HG03097 (cell line): ENCODE measurements at regions not wholly inside any gene's neighbourhood (a gene's known extent, or its start where the extent isn't known, plus 50 kb on each side); places are given as distances from the start of the nearest gene placed in this dataset.

Experiments used
- ATAC-seq: cut with Tn5 transposase; IDR thresholded peaks from one replicate; pipeline ENCODE4 v1.9.1; 2021; ENCODE audit not compliant: unreplicated experiment, low FRiP score

GRCh38 chr6:140597181-140597580 is 1222.7 kb upstream of the CITED2 start:
- no peak for ATAC-seq

DNA sequence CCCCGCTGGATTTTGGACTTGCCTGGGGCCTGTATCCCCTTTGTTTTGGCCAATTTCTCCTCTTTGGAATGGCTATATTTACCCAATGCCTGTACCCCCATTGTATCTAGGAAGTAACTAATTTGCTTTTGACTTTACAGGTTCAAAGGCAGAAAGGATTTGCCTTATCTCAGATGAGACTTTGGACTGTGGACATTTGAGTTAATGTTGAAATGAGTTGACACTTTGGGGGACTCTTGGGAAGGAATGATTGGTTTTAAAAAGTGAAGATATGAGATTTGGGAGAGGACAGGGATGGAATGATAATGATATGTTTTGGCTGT is 1220.3 kb upstream of the CITED2 start:
- ATAC-seq, result no peak

GRCh38 chr6:140592877-140593276 is 1218.4 kb upstream of the CITED2 start:
- ATAC-seq, result no peak

DNA sequence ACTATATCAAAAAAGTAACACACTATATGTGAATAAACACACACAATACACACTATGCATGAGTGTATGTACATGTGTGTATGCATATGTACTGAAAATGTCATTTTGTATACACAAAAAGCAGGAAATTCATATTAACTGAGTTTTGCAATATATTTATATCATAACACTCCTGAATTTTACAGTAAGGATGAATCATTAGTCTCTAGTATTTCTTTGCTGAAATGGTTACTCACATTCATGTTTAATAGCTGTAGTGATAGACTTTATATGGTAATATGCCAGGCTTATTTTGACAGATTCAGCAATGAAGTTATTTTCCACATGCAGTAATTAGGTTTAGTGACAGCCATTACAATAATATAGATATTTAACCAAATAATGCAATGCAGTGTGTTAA is 1216.2 kb upstream of the CITED2 start:
- no peak for ATAC-seq

GRCh38 chr6:140586426-140587061 is 1212.1 kb upstream of the CITED2 start:
- ATAC-seq, result peak; percentile 75

GRCh38 chr6:140581601-140582000 is 1207.2 kb upstream of the CITED2 start:
- no peak for ATAC-seq

DNA sequence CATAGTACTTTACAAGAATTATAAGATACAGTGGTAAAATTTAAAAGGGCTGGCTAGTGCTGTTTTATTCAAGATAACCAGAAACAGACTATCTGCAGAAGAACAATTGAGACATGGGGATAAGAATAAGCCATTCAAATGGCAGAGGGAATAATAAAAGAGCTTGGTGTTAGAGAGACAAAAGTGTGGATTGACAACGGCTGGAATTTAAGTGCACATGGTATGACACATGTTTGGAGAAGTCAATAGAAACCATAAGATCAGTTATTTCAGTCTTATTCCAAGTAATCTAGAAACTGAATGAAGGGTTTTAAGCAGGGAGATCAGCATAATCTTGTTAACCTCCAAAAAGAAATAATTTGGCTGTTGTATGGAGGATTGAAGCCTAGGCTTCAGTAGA is 1205.5 kb upstream of the CITED2 start:
- no peak for ATAC-seq

- ATAC-seq, result no peak
Observed at GRCh38 chr6:140576004-140576555, 1201.6 kb upstream of the CITED2 start.

- ATAC-seq, result no peak
Observed at GRCh38 chr6:140572867-140573266, 1198.4 kb upstream of the CITED2 start.

DNA sequence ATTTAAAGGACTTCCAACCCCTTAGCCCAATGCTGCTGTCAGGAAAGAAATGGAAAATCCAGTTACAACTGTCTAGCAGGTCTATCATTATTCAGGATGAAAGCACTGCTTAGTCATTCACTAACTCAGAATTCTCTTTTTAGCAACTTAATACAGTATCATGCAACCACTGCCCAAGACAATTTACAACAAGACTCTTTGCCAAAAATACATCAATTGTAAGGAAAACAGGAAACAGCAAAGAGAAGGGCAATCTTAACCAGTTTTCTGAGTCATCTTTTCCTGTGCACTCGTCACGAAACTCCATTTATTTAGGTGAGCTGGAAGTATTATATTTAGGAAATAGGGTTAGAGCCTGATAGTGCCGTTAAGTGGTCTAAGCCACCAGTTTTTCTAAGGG is 1197.7 kb upstream of the CITED2 start:
- ATAC-seq, result no peak

GRCh38 chr6:140571145-140571544 is 1196.7 kb upstream of the CITED2 start:
- no peak for ATAC-seq

GRCh38 chr6:140567466-140567865 is 1193.0 kb upstream of the CITED2 start:
- no peak for ATAC-seq

DNA sequence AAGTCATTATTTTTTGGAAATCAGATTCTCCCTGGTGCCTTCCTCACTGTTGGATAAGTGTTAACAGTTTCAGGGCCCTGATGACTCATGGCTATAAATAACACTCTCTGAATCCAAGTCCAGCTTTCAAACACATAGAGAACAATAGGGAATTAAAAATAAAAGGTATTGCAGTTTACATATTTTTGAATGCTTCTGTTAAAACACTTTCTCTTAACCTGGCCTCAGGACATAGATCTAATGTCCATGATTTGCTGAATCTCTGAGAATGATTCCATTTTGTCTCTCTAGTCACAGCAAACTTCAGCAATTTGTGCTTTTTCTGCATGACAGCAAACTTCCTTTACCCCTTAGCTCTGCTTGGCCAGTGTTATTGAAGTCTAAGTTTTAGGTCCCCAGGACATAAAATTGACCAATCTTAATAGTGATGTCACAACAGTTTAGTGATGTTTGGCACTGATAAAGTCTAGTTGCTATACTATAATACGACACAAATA is 1192.4 kb upstream of the CITED2 start:
- ATAC-seq, result no peak

GRCh38 chr6:140563728-140564127 is 1189.3 kb upstream of the CITED2 start:
- ATAC-seq, result no peak

GRCh38 chr6:140561701-140562100 is 1187.3 kb upstream of the CITED2 start:
- no peak for ATAC-seq

DNA sequence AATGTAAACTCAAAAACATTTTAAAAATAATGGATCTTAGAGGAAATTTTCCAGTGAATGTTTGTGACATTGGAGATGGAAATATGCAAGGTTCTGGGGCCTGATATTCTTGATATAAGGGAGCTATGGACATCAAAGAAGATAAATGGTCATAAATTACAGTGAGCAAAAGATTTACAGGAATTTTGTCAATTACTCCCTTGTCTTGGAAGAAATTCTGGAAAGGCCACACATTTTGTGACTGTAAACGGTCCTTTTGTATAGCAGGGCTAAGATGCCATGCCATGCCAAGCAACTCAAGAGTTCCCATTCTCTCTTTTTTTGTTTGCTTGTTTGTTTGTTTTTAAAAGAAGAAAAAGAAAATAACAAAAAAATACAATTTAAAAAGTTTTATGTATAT is 1186.2 kb upstream of the CITED2 start:
- no peak for ATAC-seq

GRCh38 chr6:140559458-140559857 is 1185.0 kb upstream of the CITED2 start:
- no peak for ATAC-seq

DNA sequence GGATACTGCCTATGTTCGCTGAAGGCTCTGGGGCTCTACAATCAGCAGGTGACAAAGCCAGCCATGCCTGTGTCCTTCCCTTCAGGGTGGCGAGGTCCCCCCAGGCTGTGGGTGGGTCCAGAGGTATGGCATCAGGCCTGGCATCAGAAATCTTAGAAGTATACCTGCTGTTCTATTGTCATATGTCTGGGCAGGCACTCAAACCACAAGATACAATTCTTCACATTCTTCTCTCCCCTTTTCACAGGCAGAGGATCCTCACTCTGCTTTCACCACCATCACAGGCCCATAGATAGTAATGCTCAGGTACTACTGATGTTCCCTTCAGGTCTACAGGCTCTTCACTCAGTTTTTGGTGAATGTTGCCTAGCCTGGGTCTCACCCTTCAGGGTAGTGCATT is 1180.0 kb upstream of the CITED2 start:
- no peak for ATAC-seq

DNA sequence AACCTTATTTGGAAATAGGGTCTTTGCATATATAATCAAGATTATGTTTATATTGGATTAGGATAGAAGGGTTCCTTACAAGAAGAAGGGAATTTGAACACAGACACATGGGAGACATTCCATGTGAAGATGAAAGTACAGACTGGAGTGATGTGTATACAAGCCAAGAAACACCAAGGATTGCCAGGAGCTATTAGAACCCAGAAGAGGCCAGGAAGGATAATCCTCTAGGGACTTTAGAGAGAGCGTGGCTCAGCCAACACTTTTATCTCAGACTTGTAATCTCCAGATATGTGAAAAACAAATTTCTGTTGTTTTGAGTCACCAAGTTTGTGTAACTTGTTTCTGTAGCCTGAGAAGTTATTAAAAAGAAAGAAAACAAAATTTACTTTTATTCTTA is 1173.9 kb upstream of the CITED2 start:
- no peak for ATAC-seq

- ATAC-seq, result no peak
Observed at GRCh38 chr6:140546640-140547039, 1172.2 kb upstream of the CITED2 start.

DNA sequence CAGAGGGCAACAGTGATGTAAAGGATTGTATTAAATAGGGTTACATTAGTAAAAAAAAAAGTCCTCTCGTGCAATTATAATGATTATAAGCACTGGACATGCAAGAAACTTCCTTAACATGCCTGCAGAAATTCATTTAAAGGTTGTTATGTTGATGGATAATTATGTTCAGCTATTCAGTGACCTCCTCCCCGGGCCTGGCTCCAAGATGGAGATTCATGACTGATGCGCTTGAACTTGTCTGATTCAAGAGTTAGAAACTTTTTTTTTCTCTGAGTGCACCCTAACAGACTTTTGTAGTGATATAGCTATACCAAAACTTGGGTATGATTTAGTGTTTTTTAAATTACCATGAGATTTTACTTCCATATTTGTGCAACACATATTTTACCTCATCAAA is 1170.0 kb upstream of the CITED2 start:
- ATAC-seq, result no peak

- ATAC-seq, result no peak
Observed at GRCh38 chr6:140542863-140543262, 1168.4 kb upstream of the CITED2 start.

DNA sequence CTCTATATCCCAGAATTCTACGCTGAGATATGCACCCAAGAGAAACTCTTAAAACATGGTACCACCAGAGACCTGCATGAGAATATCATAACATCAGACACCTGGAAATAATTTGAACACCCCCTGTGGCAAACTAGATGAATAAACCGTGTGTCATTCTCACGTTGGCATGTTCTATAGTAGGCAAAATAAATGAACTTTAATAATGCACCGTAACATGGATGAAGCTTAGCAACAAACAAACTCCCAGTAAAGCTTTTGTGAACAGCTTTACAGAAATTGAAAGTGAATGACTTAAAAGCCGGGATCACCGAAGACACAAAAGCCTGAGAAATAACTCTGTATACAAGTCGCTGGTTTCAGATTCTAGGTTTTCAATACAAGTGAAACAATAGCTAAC is 1166.8 kb upstream of the CITED2 start:
- ATAC-seq, result no peak
